GM20431 (cell line): ENCODE measurements at regions not wholly inside any gene's neighbourhood (a gene's known extent, or its start where the extent isn't known, plus 50 kb on each side); places are given as distances from the start of the nearest gene placed in this dataset.
"Not testable (repeated sequence)": the region's sequence is repeated elsewhere in the genome, so short reads cannot be mapped to it uniquely, and the experiment has no call there.

Source experiments
- in situ Hi-C: fragments of 300-500 bp; cut with MseI, MboI; formaldehyde crosslinking; loops from one replicate; pipeline ENCODE4 v1.15.0; 2020; ENCODE audit warnings: low sequenced_read_pairs; ENCODE audit not compliant: unreplicated experiment

DNA sequence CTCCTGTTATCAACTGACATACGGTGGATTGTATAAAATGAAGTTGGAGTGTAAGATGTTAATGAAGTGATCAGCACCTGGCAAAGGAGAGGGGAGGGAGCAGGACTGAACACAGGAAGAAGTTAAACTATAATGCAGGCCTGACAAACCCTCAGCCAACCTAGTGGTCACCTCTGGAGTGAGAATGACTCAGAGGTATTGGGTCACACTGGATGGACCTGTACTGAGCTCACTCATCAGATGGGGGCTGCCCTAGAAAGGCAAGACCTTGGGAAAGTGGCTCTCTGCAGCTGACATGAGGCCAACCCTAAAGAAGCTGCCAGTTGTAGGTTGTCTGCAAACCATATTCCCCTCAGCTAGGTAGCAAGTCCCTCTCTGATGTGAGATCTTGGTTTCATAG, 193.3 kb upstream of the HTR1E start:
- in situ Hi-C loops, result no loop called here

GRCh38 chr6:86738078-86738477, 199.2 kb upstream of the HTR1E start:
- in situ Hi-C loops, result no loop called here

DNA sequence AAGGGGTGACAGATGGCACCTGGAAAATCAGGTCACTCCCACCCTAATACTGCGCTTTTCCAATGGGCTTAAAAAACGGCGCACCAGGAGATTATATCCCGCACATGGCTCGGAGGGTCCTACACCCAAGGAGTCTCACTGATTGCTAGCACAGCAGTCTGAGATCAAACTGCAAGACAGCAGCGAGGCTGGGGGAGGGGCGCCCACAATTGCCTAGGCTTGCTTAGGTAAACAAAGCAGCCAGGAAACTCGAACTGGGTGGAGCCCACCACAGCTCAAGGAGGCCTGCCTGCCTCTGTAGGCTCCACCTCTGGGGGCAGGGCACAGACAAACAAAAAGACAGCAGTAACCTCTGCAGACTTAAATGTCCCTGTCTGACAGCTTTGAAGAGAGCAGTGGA, 205.7 kb upstream of the HTR1E start:
- in situ Hi-C loops, result not testable (repeated sequence)

- in situ Hi-C loops, result not testable (repeated sequence)
Measured at GRCh38 chr6:86730772-86731171, 206.6 kb upstream of the HTR1E start.

GRCh38 chr6:86730216-86730615, 207.1 kb upstream of the HTR1E start:
- in situ Hi-C loops, result no loop called here

DNA sequence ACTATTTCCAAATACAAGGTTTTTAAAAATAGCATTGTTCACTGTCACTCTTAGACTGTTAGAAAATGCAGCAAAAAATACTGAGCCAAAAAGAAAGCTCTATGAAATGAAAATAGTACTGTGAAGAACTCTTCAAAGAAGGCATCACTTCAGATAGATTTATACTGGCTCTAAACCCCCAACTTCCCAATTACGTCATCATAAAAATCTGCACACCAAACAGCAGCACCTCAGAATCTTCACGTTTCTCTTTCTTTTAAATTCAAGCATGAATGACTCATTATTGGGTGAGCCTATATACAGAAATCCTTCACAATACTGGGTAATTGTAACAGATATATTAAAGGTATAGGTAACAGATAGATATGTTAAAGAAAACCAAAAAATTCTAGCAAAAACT, 208.4 kb upstream of the HTR1E start:
- in situ Hi-C loops, result no loop called here

GRCh38 chr6:86724695-86725094, 212.6 kb upstream of the HTR1E start:
- in situ Hi-C loops, result no loop called here

- in situ Hi-C loops, result no loop called here
Measured at GRCh38 chr6:86723729-86724128, 213.6 kb upstream of the HTR1E start.

- in situ Hi-C loops, result no loop called here
Measured at GRCh38 chr6:86723151-86723550, 214.2 kb upstream of the HTR1E start.

DNA sequence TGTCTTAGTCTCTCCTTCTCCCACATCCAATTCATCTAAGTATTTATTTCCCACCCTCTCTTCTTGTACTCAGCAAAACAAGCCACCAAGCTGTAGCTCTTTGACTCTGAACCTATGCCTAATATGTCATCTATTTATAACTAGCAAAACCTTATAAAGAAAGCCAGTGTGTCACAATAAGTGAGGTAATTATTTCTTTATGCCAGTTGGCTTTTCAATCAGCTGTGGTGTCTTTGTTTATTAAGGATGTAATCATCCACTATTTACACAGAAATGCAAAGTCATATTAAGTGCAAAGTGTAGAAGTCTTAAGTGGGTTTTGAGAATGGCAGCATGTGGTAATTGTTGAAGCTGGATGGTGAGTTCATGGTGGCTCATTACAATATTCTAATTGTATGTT, 215.2 kb upstream of the HTR1E start:
- in situ Hi-C loops, result no loop called here

- in situ Hi-C loops, result no loop called here
Measured at GRCh38 chr6:86715676-86716075, 221.7 kb upstream of the HTR1E start.

GRCh38 chr6:86712039-86712438, 225.3 kb upstream of the HTR1E start:
- in situ Hi-C loops, result no loop called here

- in situ Hi-C loops, result no loop called here
Measured at GRCh38 chr6:86707545-86708120, 229.7 kb upstream of the HTR1E start.

DNA sequence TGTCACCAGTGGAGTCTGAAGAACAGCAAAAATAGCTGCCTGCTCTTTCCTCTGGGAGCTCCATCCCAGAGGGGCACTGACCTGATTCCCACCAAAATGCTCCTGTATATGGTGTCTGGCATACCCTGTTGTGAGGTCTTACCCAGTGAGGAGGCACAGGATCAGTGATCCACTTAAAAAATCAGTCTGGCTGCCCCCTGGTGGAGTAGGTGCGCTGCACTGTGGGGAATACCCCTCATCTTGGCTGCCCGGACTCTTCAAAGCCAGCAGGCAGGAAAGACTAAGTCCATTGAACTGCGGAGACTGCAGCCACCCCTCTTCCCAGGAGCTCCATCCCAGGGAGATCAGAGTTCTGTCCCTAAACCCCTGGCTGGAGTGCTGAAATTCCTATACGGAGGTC, 230.9 kb upstream of the HTR1E start:
- in situ Hi-C loops, result no loop called here

DNA sequence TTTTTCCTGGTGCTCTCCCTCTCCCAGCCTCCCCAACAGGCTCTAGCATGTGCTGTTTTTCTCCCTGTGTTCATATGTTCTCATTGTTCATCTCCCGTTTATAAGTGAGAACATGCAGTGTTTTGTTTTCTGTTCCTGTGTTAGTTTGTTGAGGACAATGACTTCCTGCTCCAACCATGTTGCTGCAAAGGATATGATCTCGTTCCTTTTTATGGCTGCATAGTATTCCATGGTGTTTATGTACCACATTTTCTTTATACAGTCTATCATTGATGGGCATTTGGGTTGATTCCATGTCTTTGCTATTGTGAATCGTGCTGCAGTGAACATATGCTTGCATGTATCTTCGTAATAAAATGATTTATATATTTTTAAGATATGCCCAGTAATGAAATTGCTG, 236.1 kb upstream of the HTR1E start:
- in situ Hi-C loops, result not testable (repeated sequence)

- in situ Hi-C loops, result no loop called here
Measured at GRCh38 chr6:86686496-86686895, 250.8 kb upstream of the HTR1E start.

DNA sequence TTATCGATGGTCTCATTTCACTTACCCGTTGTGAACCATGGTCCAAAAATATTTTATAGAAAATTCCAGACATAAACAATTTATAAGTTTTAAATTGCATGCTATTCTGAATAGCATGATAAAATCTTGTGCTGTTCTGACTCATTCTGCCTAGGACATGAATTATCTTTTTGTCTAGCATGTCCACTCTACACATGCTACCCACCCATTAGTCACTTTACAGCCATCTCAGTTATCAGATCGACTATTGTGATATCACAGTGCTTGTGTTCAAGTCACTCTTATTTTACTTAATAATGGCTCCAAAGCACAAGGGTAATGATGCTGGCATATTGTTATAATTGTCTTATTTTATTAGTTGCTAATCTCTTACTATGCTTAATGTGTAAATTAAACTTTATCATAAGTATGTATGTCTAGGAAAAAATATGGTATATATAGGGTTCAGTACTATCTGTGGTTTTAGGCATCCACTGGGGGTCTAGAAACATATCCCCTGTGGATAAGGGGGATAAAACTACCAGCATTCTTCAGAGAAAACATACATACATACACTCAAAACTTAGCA, 252.0 kb upstream of the HTR1E start:
- in situ Hi-C loops, result no loop called here

DNA sequence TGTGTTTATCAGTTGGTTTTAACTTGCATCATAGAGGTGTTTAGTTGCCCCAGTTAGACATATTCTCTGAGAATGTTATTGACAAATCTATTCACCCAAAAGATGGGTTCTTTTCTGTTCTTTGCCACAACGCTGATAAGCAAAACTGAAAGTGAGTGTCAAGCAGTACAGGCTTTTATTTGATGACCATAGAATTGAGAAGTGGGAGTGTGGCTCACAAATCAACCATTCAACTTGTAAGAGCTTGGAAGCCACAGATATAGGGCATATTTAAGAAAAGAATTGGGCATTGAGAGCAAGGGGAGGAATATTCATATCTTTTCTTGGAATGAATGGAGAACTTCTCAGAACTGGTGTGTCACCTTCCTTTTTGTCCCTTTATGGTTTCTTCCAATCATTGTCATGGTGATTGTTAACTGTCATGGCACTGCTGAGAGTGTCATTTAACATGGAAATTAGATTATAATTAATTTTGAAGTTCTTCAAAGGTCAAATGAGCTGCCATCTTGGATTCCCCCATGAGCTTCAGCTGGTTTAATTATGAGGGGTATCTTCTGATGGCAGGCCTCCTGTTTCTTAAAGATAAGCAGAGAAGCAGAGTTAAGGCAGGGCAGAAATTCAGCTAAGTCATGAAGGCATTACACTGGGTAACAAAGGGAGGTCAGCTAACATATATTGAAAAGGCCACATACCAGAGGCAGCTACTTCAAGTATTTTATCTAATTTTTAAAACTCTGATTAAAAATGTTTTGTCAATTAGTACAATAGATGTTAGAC, 254.0 kb upstream of the HTR1E start:
- in situ Hi-C loops, result no loop called here

- in situ Hi-C loops, result no loop called here
Measured at GRCh38 chr6:86682297-86682696, 255.0 kb upstream of the HTR1E start.

- in situ Hi-C loops, result not testable (repeated sequence)
Measured at GRCh38 chr6:86681140-86681539, 256.2 kb upstream of the HTR1E start.

DNA sequence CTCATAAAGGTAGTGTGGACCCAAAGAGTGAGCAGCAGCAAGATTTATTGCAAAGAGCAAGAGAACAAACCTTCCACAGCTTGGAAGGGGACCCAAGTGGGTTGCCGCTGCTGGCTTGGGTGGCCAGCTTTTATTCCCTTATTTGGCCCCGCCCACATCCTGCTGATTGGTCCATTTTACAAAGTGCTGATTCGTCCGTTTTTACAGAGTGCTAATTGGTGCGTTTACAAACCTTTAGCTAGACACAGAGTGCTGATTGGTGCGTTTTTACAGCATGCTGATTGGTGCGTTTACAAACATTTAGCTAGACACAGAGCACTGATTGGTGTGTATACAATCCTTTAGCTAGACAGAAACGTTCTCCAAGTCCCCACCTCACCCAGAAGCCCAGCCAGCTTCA, 265.2 kb upstream of the HTR1E start:
- in situ Hi-C loops, result not testable (repeated sequence)

- in situ Hi-C loops, result no loop called here
Measured at GRCh38 chr6:86657192-86657591, 280.1 kb upstream of the HTR1E start.
